GM18505 (cell line): ENCODE measurements at regions not wholly inside any gene's neighbourhood (a gene's known extent, or its start where the extent isn't known, plus 50 kb on each side); places are given as distances from the start of the nearest gene placed in this dataset.
A peak's percentile ranks its signal among the peaks of the same experiment; 100 is the strongest.

Experiments used
- ATAC-seq: cut with Tn5 transposase; IDR thresholded peaks from one replicate; pipeline ENCODE4 v1.9.1; 2021; ENCODE audit not compliant: unreplicated experiment
- POLR2A ChIP-seq: IDR thresholded peaks from 4 replicates; pipeline ENCODE4 v1.6.1; 2011; ENCODE audit warnings: borderline replicate concordance; ENCODE audit not compliant: insufficient read depth, insufficient read length; ENCODE audit errors: extremely low read depth

DNA sequence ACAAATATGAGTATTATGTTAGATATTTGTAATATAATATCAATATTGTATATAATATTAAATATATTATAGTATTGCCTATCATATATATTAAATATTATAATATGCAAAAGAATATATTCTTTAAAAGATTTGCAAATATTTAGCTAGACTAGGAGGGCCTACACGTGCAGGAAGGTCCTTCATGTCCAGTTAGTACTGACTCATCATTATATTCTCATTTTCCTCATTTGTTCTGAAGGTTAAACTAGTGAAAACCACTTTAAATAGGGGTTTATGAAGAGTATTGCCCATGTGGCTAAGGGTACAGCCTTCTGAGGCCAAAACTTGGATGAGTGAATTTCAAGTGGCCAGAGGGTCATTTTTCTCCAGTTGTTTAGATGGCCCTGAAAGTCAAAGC lies 293.0 kb upstream of the VRK2 start:
- no peak for ATAC-seq
- TF ChIP-seq POLR2A, result no peak

DNA sequence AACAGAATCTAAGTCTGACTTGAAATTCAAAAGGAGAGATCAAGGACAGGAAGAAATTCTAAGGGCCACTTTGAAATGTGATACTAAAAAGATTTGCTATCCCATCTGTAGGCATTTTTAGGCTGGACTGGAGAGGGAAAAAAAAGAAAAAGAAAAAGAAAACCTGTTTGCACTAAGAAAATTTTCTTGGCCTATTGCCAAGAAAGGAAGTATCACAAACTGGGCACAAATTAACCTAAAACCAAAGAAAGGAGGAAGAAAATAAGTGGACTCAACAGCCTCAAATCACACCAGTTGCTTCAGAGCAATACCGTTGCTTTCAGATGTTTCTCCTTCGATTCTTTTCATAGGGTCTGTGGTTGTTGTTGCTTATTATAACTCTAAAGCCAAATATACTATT lies 287.9 kb upstream of the VRK2 start:
- no peak for ATAC-seq
- no peak for TF ChIP-seq POLR2A

DNA sequence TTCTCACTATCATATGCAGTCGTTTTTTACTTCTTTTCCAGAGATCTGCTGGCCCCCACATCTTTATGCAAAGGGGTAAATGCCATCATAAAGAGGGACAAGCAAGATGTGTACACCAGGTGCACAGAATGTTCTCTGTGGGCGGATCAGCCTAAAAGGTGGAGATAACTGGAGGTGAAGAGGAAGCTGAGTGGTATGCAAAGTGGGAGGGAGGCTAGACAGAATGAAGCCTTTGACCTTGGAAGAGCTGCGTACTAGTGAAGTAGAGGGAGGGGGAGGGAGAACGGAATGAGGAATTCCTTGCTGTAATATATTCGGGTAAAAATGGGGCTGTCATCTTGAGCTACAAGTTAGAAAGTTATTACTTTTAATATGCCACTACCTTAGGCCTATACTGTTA lies 287.5 kb upstream of the VRK2 start:
- ATAC-seq, result no peak

DNA sequence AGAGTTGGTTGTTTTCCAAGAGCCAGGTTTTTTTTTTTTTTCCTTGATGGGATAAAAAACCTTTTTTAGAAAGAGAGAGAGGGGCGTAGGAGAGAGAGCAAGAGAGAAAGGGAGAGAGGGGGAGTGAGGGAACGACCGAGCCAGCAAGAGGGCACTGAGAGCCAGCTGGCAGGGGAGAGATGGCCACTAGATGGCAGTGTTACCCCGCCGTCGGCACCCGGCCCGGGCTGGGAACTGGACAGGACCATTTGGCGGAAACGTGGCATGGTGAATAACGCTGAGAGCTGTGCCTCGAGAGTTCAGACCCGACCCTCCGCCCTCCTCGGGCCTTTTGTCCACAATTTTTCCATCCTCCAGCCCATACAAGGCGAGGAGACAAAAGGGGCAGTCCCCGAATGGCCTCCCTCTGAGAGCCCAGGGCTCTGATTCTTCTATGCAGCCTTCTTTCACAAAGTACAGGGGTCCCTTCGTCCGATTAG lies 286.7 kb upstream of the VRK2 start:
- TF ChIP-seq POLR2A, result no peak
- ATAC-seq, result peak; percentile 91

More for the DNA sequence above, 287.5 kb upstream of the VRK2 start:
- no peak for TF ChIP-seq POLR2A

DNA sequence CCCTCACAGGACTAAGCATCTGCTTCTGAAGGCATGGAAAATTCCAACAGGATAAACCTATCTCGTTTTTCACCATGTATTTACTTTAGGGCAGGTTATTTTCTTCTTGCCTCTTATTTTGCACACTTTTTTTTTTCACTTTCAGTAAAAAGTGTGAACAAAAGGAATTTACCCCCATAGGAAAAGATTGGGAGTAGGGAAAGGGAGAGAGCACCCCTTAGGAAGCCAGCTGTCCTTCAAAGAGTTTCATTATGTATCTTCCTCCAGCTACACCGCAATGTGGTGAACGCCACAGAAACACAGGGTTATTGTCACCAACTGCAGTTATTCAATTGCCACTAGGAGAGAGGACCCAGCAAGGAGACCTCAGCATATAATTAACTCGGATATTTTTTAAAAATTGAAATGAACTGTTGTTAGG lies 286.2 kb upstream of the VRK2 start:
- TF ChIP-seq POLR2A, result no peak
- ATAC-seq, result peak; percentile 63

DNA sequence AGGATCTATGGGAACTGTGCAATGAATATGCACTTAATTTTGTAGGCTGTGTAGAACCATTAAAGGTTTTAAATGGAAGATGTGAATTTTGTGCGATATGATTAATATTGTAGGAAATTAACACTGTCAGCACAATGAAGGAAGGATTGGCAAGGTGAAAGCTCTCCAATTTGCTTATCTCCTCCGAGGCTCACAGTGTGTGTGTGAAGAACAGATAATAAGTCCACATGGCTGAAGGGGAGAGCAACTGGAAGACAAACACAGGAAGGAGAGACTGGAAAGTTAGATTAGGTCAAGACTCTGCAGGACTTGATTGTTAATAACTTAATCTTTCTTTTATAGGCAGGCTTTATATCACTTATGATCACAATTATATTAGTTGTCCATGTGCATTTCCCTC lies 269.7 kb upstream of the VRK2 start:
- no peak for ATAC-seq

DNA sequence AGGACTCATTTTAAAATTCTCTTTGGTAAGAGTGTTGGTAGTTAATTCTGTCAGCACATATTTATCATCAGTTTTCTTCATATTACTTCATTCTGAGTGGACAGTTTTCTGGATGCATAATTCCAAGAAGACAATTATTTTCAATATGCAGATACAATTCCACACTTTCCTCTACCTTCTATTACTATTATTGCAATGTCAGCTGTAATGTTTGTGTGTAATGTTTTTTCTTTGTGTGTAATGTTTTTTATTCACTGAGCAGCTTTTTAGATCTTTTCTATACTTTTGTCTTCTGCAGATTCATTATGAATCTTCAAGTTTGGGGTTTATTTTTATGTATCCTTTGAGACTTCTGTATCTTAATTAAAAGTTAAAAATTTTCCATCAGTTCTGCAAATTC lies 264.0 kb upstream of the VRK2 start:
- no peak for ATAC-seq
- TF ChIP-seq POLR2A, result no peak

More for the DNA sequence above, 269.7 kb upstream of the VRK2 start:
- TF ChIP-seq POLR2A, result no peak

DNA sequence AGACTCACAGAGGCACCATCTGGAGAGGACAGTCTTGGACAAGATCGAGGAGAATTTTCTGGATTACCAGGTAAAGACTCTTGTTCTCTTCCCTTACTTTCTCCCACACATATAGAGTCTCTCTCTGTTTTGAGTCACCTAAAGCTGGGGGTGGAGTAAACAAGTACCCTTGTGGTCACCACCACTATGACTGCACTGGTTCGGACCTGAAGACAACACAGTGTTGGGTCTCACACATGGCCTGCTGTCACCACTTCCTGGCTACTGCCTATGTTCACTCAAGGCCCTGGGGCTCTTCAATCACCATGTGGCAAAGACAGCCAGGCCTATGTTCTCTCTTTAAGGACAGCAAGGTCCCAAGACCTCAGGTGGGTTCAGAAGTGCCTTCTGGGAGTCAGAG lies 253.3 kb upstream of the VRK2 start:
- ATAC-seq, result no peak
- no peak for TF ChIP-seq POLR2A

DNA sequence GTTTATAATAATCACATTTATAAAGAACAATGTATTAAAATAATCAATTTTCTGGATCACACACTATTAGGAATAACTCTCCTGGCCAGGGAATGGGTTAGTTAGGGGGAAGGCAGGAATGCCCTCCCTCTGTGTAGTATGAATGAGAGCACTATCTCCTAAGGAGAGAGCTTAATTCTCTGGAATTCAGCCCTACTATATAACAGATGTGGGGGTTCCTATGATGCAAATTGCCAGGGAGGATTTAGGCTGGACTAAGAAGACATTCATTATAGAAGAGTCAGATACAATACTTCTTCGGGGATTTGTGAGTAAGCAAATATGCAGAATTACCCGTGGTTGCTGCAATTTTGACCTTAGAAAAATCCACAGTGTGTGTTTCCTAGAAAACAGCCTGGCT lies 250.1 kb upstream of the VRK2 start:
- ATAC-seq, result no peak
- no peak for TF ChIP-seq POLR2A

DNA sequence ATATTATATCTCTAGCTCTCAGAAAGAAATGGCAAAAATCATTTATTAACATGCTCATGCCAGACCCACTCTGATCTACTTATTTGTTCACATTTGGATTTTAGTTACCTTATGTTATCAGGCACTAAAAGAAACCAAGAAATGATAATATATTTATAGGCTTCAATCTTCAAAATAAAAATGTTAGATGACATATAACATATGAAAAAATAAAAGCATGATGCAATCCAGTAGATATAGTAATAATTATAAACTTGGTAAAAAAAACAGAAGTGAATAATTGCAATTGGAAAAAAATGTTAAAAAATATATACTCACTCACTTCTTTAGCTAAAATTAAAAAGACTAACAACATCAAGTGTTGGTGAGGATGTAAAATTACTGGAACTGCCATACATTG lies 248.3 kb upstream of the VRK2 start:
- no peak for ATAC-seq
- no peak for TF ChIP-seq POLR2A

DNA sequence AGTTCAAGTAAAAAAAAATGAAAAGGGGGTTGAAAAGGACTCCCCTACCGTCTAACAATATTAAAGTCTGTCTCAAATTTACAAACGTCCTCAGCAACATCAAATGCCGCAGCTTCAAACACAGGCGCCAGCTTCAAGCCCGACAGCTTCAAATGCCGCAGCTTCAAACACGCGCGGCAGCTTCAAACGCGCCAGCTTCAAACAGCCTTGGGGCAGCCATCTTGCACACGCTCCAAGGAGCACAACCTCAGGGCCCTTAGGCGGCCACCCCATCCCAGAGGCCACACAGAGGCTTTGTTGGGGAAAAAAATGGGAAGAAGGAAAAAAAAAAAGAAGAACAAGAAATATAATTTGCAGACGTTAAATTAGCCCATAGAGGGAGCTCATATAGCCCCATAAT lies 244.4 kb upstream of the VRK2 start:
- ATAC-seq, result no peak
- no peak for TF ChIP-seq POLR2A

DNA sequence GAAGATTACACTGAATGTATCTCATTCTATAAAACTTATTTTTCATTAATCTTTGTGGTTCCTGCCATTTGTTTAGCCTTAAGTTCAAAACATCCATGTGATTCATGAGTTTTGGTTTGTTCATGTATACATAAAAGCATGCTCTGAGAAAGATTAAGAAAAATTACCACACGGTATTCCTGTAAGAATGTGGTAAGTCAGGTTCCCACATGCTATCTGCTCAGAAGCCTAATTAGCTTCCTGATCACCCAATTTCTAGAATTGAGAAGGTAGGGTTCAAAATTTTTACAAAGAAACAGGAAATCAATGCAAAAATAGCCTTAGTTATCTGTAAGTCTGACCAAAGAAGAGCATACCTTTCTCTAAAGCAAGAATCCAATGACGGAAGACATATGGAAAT lies 241.6 kb upstream of the VRK2 start:
- no peak for TF ChIP-seq POLR2A
- no peak for ATAC-seq

DNA sequence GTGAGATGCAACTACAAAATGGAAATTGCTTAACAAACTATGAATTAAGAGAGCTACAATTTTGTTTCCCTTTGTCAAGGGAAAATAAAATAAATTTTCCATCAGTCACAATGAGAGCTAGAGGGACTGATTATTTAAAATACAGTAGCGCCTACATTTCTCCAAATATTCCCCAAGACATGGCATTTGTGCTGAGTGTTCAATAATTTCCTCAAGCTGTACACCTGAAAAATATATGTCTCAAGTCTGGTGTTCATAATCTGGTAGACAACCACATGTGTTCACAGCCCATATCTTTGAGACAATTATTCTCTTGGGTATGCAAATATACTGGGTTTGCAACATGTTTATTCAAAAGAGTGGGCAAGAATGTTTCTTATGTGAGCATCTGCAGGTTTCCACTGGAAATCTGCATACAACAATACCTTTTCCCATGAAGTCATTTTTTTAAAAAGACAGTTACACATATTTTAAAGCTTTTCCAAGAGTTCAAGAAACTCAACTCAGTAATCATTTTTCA lies 240.1 kb upstream of the VRK2 start:
- no peak for TF ChIP-seq POLR2A
- no peak for ATAC-seq

DNA sequence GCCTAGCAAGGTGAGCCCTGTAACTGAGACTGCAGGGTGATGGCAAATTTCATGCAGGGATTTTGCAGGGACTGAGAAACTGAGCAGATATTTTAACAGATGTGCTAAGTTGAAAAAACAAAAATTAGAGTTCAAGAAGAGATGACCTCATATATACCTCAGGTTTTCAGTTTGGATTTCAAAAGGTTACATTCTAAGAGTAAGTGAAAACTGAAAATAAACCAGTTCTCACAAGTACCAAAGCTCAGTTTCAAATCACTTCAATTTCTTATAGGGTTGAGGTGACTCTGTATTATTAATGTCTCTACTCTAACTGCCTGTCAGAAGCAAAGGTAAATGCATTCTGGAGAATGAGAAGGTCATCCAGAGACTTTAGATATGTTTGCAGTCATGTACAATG lies 237.4 kb upstream of the VRK2 start:
- no peak for TF ChIP-seq POLR2A
- ATAC-seq, result peak; percentile 83

DNA sequence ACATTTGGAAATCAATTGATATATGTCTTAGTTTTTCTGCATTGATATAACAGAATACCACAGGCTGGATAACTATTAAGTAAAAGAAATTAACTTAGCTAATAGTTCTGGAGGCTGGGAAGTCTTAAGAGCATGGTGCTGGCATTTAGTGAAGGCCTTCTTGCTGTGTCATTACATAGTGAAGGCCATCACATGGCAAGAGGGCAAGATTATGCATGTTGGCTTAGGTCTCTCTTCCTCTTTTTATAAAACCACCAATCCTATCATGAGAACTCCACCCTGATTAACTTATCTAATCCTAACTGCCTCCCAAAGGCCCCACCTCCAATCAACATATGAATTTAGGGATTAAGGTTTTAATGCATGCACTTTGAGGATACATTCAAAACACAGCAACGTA lies 225.5 kb upstream of the VRK2 start:
- no peak for TF ChIP-seq POLR2A
- ATAC-seq, result no peak
